Ishikawa (cell line): ENCODE measurements at regions not wholly inside any gene's neighbourhood (a gene's known extent, or its start where the extent isn't known, plus 50 kb on each side); places are given as distances from the start of the nearest gene placed in this dataset.

Experiments used
- CEBPB ChIP-seq: IDR thresholded peaks from 2 replicates; pipeline ENCODE4 v1.6.1; 2012
- CREB1 ChIP-seq: IDR thresholded peaks from 2 replicates; pipeline ENCODE4 v1.6.1; 2012; ENCODE audit warnings: low read depth
- EGR1 ChIP-seq: IDR thresholded peaks from 2 replicates; pipeline ENCODE4 v1.6.1; 2012
- EP300 ChIP-seq: IDR thresholded peaks from 2 replicates; pipeline ENCODE4 v1.6.1; 2012; ENCODE audit warnings: borderline replicate concordance
- FOXM1 ChIP-seq: IDR thresholded peaks from 2 replicates; pipeline ENCODE4 v1.6.1; 2012; ENCODE audit warnings: low read depth, borderline replicate concordance
- NFIC ChIP-seq: IDR thresholded peaks from 2 replicates; pipeline ENCODE4 v1.6.1; 2012
- RAD21 ChIP-seq: IDR thresholded peaks from 2 replicates; pipeline ENCODE4 v1.6.1; 2012; ENCODE audit warnings: low read depth
- TAF1 ChIP-seq: IDR thresholded peaks from 2 replicates; pipeline ENCODE4 v1.6.1; 2012; ENCODE audit warnings: low read depth, mild to moderate bottlenecking
- TCF12 ChIP-seq: IDR thresholded peaks from 2 replicates; pipeline ENCODE4 v1.6.1; 2012; ENCODE audit warnings: low read depth
- TEAD4 ChIP-seq: IDR thresholded peaks from 2 replicates; pipeline ENCODE4 v1.6.1; 2012
- YY1 ChIP-seq: IDR thresholded peaks from 2 replicates; pipeline ENCODE4 v1.6.1; 2012; ENCODE audit warnings: low read depth
- ZBTB7A ChIP-seq: IDR thresholded peaks from 2 replicates; pipeline ENCODE4 v1.6.1; 2012; ENCODE audit warnings: low read depth
- TF ChIP-seq, protein P1 (sequence below): IDR thresholded peaks from 2 replicates; pipeline ENCODE4 v1.6.1; 2012
- TF ChIP-seq, protein P2 (sequence below): IDR thresholded peaks from 2 replicates; pipeline ENCODE4 v1.6.1; 2012; ENCODE audit warnings: low read depth, mild to moderate bottlenecking
- TF ChIP-seq, protein P3 (sequence below): IDR thresholded peaks from 2 replicates; pipeline ENCODE4 v1.6.1; 2012

GRCh38 chr9:99478469-99479027 is 256.5 kb downstream of the SEC61B start:
- TF ChIP-seq, protein P1, sequence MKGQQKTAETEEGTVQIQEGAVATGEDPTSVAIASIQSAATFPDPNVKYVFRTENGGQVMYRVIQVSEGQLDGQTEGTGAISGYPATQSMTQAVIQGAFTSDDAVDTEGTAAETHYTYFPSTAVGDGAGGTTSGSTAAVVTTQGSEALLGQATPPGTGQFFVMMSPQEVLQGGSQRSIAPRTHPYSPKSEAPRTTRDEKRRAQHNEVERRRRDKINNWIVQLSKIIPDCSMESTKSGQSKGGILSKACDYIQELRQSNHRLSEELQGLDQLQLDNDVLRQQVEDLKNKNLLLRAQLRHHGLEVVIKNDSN = no peak
- no peak for TF ChIP-seq FOXM1
- TF ChIP-seq RAD21 = no peak
- no peak for TF ChIP-seq TCF12
- TF ChIP-seq EGR1 = no peak
- no peak for TF ChIP-seq CEBPB
- no peak for TF ChIP-seq CREB1
- no peak for TF ChIP-seq YY1
- no peak for TF ChIP-seq TAF1
- TF ChIP-seq EP300 = no peak
- TF ChIP-seq, protein P2, sequence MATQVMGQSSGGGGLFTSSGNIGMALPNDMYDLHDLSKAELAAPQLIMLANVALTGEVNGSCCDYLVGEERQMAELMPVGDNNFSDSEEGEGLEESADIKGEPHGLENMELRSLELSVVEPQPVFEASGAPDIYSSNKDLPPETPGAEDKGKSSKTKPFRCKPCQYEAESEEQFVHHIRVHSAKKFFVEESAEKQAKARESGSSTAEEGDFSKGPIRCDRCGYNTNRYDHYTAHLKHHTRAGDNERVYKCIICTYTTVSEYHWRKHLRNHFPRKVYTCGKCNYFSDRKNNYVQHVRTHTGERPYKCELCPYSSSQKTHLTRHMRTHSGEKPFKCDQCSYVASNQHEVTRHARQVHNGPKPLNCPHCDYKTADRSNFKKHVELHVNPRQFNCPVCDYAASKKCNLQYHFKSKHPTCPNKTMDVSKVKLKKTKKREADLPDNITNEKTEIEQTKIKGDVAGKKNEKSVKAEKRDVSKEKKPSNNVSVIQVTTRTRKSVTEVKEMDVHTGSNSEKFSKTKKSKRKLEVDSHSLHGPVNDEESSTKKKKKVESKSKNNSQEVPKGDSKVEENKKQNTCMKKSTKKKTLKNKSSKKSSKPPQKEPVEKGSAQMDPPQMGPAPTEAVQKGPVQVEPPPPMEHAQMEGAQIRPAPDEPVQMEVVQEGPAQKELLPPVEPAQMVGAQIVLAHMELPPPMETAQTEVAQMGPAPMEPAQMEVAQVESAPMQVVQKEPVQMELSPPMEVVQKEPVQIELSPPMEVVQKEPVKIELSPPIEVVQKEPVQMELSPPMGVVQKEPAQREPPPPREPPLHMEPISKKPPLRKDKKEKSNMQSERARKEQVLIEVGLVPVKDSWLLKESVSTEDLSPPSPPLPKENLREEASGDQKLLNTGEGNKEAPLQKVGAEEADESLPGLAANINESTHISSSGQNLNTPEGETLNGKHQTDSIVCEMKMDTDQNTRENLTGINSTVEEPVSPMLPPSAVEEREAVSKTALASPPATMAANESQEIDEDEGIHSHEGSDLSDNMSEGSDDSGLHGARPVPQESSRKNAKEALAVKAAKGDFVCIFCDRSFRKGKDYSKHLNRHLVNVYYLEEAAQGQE = no peak
- TF ChIP-seq TEAD4 = no peak
- TF ChIP-seq NFIC = no peak
- TF ChIP-seq ZBTB7A = no peak
- TF ChIP-seq, protein P3, sequence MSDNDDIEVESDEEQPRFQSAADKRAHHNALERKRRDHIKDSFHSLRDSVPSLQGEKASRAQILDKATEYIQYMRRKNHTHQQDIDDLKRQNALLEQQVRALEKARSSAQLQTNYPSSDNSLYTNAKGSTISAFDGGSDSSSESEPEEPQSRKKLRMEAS = no peak

- TF ChIP-seq TCF12 = no peak
- TF ChIP-seq ZBTB7A = no peak
- no peak for TF ChIP-seq TAF1
- TF ChIP-seq NFIC = no peak
- no peak for TF ChIP-seq TEAD4
- TF ChIP-seq RAD21 = no peak
- no peak for TF ChIP-seq CEBPB
- no peak for TF ChIP-seq YY1
- TF ChIP-seq CREB1 = no peak
- TF ChIP-seq, protein P3 = no peak
- TF ChIP-seq, protein P1 = no peak
- no peak for TF ChIP-seq EP300
- TF ChIP-seq EGR1 = no peak
- TF ChIP-seq, protein P2 = no peak
- no peak for TF ChIP-seq FOXM1
Observed at GRCh38 chr9:99479929-99480328, 257.8 kb downstream of the SEC61B start.

DNA sequence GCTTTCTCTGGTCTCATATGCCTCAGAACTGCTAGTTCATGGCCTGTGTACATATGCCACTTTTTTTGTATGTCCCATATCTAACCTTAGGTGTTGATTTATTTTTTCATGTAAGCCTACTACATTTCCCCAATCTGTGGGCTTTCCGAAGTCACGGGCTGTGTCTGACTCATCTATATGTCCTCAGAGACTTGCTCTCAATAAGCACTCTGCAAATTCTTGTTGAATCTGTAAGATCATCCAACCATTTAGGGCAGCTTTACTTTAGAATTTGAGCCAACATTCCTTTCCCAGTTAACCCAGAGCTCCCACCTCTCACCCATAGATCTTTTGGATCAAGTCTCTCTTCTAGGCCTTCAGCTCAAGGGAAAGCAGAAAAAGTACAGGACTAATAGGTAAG is 263.4 kb downstream of the SEC61B start:
- TF ChIP-seq, protein P1 = no peak
- TF ChIP-seq CREB1 = no peak
- TF ChIP-seq EP300 = no peak
- TF ChIP-seq RAD21 = no peak
- no peak for TF ChIP-seq NFIC
- TF ChIP-seq, protein P2 = no peak
- no peak for TF ChIP-seq TCF12
- no peak for TF ChIP-seq TEAD4
- TF ChIP-seq EGR1 = no peak
- TF ChIP-seq ZBTB7A = no peak
- no peak for TF ChIP-seq TAF1
- no peak for TF ChIP-seq YY1
- TF ChIP-seq, protein P3 = no peak
- no peak for TF ChIP-seq CEBPB
- TF ChIP-seq FOXM1 = no peak
